RWPE1 (cell line): ENCODE measurements at regions not wholly inside any gene's neighbourhood (a gene's known extent, or its start where the extent isn't known, plus 50 kb on each side); places are given as distances from the start of the nearest gene placed in this dataset.

Experiments
- CTCF ChIA-PET: fragments of 350-600 bp; sonication (Branson Sonifier 250); formaldehyde crosslinking; extraction: SDS; loops from one replicate; lab custom pipeline; 2021; lab: Yijun Ruan, JAX
- POLR2A ChIA-PET: fragments of 400-600 bp; formaldehyde crosslinking; extraction: SDS; loops from one replicate; lab custom pipeline; 2020; ENCODE audit warnings: antibody characterized with exemption; ENCODE audit not compliant: low non-redundant PET; lab: Yijun Ruan, JAX
- DNase-seq: peaks from one replicate; pipeline ENCODE4 v3.0.0; 2012; ENCODE audit warnings: low spot score
- H3K27ac ChIP-seq: fragments of 450-650 bp; 2 replicates; pipeline ENCODE4 v1.5.1; 2017
- CTCF ChIP-seq: fragments of 450-650 bp; conservative IDR thresholded peaks from 2 replicates; pipeline ENCODE4 v1.5.1; 2017; ENCODE audit warnings: low read depth, mild to moderate bottlenecking

DNA sequence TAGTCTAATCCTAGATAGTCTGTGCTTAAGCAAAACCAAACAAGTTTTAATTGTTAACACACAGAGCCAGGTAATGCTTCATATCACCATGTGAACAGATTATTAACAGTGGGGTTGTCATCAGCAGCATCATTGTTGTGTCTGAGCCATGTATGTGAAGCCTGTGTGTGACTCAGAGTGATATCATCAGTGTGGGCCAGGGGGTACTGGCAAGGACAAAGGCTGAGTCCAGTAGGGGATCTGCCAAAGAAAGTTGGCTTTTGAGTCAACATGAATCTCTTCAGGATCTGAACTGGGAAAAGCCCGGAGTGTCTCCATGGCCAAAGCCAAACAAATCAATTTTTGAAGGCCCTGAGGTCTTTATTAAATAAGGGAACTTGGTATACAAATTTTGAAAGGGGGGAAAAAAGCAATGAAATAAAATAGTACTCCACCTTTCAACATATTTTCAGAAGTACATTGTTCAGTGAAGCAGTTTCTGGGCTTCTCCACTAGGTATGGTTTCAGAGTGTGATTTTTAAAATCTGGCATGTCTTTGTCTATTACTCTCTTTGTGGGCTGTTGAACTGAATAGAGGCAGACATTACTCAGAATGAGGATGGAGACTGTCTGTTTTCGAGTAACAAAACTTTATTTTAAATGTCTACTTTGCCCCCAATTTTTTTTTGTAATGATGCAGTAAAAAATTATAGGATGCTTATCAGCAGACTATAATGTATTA is 444.2 kb upstream of the JAG1 start:
- CTCF ChIA-PET = no interaction called here
- no peak for TF ChIP-seq CTCF
- H3K27ac ChIP-seq = no peak overlapping the region; the same call in 1 of the 2 replicates
- POLR2A ChIA-PET = no interaction called here
- DNase-seq = peak; percentile 86

GRCh38 chr20:11118802-11119380 is 445.1 kb upstream of the JAG1 start:
- CTCF ChIA-PET = no interaction called here
- peak; percentile 28 for DNase-seq
- no peak overlapping the region for H3K27ac ChIP-seq
- no peak for TF ChIP-seq CTCF
- POLR2A ChIA-PET = no interaction called here

DNA sequence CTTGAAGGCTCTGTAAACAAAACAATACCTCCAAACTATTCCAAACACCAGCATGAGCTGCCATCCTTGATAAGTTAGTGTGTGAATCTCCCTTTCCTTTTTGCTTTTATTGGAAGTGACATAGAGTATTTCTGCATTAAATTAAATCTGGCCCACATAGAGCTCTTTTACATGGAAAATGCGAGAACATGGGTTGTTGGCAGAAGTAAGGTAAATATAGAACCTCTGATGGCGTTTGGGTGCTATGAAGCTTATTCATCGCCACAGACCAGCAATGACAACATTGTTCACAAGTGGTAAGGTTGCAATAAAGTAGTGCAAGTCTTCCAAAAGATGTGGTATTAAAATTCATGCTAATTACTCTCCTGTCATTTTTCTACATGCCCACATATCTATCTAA is 445.8 kb upstream of the JAG1 start:
- no peak overlapping the region for H3K27ac ChIP-seq
- DNase-seq = no peak
- CTCF ChIA-PET = no interaction called here
- POLR2A ChIA-PET = no interaction called here
- no peak for TF ChIP-seq CTCF

DNA sequence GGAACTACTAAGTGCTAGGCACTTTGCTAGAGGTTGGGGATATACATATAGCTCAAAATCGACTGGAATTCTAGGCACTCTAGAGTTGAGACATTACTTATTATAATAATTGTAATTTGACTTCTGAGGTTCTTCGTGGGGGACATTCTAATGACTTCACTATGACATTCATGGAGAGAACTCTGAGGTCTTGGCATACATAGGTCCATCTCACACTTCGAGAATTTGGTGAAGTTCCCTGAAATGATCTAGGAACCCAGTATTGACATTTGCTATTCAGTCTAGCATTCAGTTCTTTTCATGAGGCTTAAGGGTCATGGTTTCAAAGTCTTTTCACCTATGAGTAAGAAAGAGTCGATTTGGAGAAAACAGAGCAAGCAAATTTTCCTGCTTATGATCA is 446.6 kb upstream of the JAG1 start:
- H3K27ac ChIP-seq = no peak overlapping the region
- POLR2A ChIA-PET = no interaction called here
- CTCF ChIA-PET = no interaction called here
- no peak for DNase-seq
- TF ChIP-seq CTCF = no peak

DNA sequence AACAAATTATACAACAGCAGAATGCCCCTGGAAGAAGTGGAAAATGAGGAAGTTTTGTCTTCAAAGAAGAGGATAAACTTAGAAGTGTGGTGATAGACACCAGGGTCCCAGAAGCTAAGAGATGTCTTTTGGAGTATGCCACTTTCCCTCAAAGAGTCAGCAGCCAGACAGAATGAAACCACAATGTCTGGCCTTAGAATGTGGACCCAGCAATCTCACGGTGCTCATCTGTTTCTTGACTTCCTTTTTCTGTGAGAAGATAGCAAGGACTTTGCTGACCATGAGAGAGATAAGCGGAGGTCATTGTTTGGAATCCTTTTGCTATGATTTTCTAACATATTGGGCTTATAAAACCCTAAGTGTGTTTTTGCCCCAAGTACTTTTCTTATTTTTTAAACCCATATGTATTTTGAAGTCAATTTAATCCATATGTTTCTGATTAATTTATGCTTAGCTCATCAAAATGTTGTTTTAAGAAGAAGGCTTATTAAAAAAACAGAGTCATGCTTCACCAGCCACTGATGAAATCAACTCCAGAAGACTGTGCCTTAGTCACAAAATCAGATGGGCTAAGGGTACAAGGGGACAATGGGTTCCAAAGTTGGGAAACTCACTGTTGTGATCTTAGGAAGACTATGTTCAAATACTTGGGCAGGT is 451.2 kb upstream of the JAG1 start:
- POLR2A ChIA-PET = no interaction called here
- no peak for TF ChIP-seq CTCF
- no peak for DNase-seq
- CTCF ChIA-PET = no interaction called here
- no peak overlapping the region for H3K27ac ChIP-seq

- DNase-seq = no peak
- CTCF ChIA-PET = no interaction called here
- POLR2A ChIA-PET = no interaction called here
- TF ChIP-seq CTCF = no peak
- no peak overlapping the region for H3K27ac ChIP-seq
Observed at GRCh38 chr20:11128220-11128718, 454.5 kb upstream of the JAG1 start.
